ENCODE measurements at regions not wholly inside any gene's neighbourhood (a gene's known extent, or its start where the extent isn't known, plus 50 kb on each side); places are given as distances from the start of the nearest gene placed in this dataset.

DNA sequence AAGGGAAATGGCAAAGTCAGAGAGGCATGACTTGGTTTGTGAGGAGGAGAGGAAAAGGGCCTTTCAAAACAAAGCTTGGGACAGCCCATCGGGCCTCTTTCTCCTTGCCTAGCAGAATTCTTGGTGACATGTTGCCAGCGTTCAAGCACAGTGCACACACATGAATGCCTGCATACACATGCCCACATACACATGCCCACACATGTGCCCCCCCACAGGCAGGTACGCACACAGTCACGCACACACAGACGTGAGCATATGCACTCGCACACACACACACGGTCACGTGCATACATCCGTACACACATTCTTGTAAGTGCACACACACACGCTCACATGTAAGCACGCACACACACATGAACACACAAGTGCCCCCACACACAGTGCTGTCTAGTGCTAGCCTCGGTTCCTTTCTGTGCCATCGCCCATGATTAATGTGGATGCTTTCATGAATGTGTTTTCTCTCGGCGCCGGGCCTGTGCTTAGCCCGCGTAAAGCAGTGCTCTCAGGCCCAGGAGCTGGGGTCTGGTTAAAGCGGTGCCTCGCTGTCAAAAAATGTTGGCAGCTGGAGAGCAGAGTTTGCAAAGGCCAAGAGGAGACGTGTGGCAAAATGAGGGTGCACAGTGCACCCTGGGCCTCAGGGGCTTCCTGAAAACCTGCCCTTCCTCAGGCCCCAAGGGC lies 328.8 kb upstream of the DIO3 start:
- ATAC-seq (no peak), DNase-seq (ENCODE audit: low read depth, low spot score) (no peak)
- H3K36me3 ChIP-seq (ENCODE audit: control insufficient read depth, insufficient read depth, low read length): no peaks in the 10 kb centered on the region
- no peaks in the 10 kb centered on the region for H3K27me3 ChIP-seq (ENCODE audit: control insufficient read depth, insufficient read depth, low read length)
- BruUV-seq (replicated peaks): no TSS peak
- in situ Hi-C loops (cut with HindIII; ENCODE audit: low pct_unique_long_range_greater_than_20kb, low sequenced_read_pairs): no loop called here
- H3K9me3 ChIP-seq (ENCODE audit: control insufficient read depth, insufficient read depth, low read depth, low read length): no peaks in the 10 kb centered on the region
- intact Hi-C loops (cut with micrococcal nuclease; ENCODE audit: unreplicated experiment): loop anchor here (10.0 kb wide), 2 partner anchors 158 to 322 kb away; no protein-coding TSS in a partner anchor
- no peak for TF ChIP-seq TCF7L2 (IDR thresholded peaks at IDR 0.05; ENCODE audit: low read depth, low read length)
- H3K4me3 ChIP-seq (ENCODE audit: low read depth in 2 of 2, low read length in 2 of 2): no peak overlapping the region
- H3K4me1 ChIP-seq (ENCODE audit: control insufficient read depth, insufficient read depth, low read length): no peaks in the 10 kb centered on the region
- CTCF ChIA-PET: no interaction called here
- H3K27ac ChIP-seq (ENCODE audit: low read length): no peak overlapping the region
- POLR2A ChIA-PET: no interaction called here

DNA sequence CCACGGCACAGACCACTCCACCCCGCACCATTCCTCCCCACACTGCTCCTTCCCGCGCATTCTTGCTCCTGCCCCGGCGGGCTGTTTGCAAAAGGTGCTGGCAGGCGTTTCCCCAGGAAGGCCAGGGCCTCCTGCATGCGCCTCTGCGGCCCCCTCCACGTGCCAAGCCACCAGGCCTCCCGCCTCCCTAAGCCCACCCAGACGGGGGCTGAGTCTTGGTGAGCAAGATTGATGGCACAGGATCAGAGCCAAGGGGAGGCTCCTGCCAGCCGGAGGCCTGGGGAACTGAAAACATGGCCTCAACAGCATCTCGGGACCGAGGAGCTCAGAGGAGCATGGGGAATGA lies 328.3 kb upstream of the DIO3 start:
- H3K9me3 ChIP-seq (ENCODE audit: control insufficient read depth, insufficient read depth, low read depth, low read length): no peaks in the 10 kb centered on the region
- intact Hi-C loops (cut with micrococcal nuclease; ENCODE audit: unreplicated experiment): loop anchor here (10.0 kb wide), 2 partner anchors 158 to 322 kb away; no protein-coding TSS in a partner anchor
- H3K4me1 ChIP-seq (ENCODE audit: control insufficient read depth, insufficient read depth, low read length): no peaks in the 10 kb centered on the region
- H3K4me3 ChIP-seq (ENCODE audit: low read depth in 2 of 2, low read length in 2 of 2): no peak overlapping the region
- no peaks in the 10 kb centered on the region for H3K36me3 ChIP-seq (ENCODE audit: control insufficient read depth, insufficient read depth, low read length)
- no peak overlapping the region for H3K27ac ChIP-seq (ENCODE audit: low read length)
- ChIA-PET POLR2A (interaction anchor here (0.7 kb wide), 1 partner anchor 389 kb away, joined by 4 read pairs; no protein-coding TSS in a partner anchor), CTCF (no interaction called here)
- DNase-seq (ENCODE audit: low read depth, low spot score) (no peak), ATAC-seq (no peak)
- TF ChIP-seq, protein P1, sequence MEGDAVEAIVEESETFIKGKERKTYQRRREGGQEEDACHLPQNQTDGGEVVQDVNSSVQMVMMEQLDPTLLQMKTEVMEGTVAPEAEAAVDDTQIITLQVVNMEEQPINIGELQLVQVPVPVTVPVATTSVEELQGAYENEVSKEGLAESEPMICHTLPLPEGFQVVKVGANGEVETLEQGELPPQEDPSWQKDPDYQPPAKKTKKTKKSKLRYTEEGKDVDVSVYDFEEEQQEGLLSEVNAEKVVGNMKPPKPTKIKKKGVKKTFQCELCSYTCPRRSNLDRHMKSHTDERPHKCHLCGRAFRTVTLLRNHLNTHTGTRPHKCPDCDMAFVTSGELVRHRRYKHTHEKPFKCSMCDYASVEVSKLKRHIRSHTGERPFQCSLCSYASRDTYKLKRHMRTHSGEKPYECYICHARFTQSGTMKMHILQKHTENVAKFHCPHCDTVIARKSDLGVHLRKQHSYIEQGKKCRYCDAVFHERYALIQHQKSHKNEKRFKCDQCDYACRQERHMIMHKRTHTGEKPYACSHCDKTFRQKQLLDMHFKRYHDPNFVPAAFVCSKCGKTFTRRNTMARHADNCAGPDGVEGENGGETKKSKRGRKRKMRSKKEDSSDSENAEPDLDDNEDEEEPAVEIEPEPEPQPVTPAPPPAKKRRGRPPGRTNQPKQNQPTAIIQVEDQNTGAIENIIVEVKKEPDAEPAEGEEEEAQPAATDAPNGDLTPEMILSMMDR (IDR thresholded peaks at IDR 0.05): no peak
- TF ChIP-seq, protein P2, sequence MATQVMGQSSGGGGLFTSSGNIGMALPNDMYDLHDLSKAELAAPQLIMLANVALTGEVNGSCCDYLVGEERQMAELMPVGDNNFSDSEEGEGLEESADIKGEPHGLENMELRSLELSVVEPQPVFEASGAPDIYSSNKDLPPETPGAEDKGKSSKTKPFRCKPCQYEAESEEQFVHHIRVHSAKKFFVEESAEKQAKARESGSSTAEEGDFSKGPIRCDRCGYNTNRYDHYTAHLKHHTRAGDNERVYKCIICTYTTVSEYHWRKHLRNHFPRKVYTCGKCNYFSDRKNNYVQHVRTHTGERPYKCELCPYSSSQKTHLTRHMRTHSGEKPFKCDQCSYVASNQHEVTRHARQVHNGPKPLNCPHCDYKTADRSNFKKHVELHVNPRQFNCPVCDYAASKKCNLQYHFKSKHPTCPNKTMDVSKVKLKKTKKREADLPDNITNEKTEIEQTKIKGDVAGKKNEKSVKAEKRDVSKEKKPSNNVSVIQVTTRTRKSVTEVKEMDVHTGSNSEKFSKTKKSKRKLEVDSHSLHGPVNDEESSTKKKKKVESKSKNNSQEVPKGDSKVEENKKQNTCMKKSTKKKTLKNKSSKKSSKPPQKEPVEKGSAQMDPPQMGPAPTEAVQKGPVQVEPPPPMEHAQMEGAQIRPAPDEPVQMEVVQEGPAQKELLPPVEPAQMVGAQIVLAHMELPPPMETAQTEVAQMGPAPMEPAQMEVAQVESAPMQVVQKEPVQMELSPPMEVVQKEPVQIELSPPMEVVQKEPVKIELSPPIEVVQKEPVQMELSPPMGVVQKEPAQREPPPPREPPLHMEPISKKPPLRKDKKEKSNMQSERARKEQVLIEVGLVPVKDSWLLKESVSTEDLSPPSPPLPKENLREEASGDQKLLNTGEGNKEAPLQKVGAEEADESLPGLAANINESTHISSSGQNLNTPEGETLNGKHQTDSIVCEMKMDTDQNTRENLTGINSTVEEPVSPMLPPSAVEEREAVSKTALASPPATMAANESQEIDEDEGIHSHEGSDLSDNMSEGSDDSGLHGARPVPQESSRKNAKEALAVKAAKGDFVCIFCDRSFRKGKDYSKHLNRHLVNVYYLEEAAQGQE (IDR thresholded peaks at IDR 0.05; ENCODE audit: insufficient read depth in 1 of 2, low read depth in 2 of 2, low read length in 1 of 2): no peak
- H3K27me3 ChIP-seq (ENCODE audit: control insufficient read depth, insufficient read depth, low read length): no peaks in the 10 kb centered on the region
- no TSS peak for BruUV-seq (replicated peaks)
- in situ Hi-C loops (cut with HindIII; ENCODE audit: low pct_unique_long_range_greater_than_20kb, low sequenced_read_pairs): no loop called here

DNA sequence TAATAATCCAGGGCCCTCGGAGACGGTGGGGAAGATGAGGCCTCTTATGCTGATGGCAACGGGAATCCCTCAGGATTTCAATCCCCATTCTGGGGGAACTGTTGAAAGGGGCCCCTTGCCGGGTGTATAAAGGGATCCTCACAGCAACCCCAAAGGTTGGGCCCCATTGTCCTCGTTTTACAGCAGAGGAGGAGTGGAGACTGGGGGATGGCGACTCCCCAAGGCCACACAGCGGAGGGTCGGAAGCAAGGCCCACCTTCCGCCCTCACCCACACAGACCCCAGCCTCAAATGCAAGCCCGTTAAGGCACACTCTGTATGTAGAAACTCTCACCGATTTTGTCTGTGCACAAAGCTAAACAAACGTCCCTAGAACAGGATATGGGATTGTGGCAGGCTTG lies 327.9 kb upstream of the DIO3 start:
- H3K4me1 ChIP-seq (ENCODE audit: control insufficient read depth, insufficient read depth, low read length): no peaks in the 10 kb centered on the region
- no peaks in the 10 kb centered on the region for H3K27me3 ChIP-seq (ENCODE audit: control insufficient read depth, insufficient read depth, low read length)
- in situ Hi-C loops (cut with HindIII; ENCODE audit: low pct_unique_long_range_greater_than_20kb, low sequenced_read_pairs): no loop called here
- no peak overlapping the region for H3K4me3 ChIP-seq (ENCODE audit: low read depth in 2 of 2, low read length in 2 of 2)
- no peaks in the 10 kb centered on the region for H3K36me3 ChIP-seq (ENCODE audit: control insufficient read depth, insufficient read depth, low read length)
- BruUV-seq (replicated peaks): no TSS peak
- H3K9me3 ChIP-seq (ENCODE audit: control insufficient read depth, insufficient read depth, low read depth, low read length): no peaks in the 10 kb centered on the region
- intact Hi-C loops (cut with micrococcal nuclease; ENCODE audit: unreplicated experiment): loop anchor here (10.0 kb wide), 2 partner anchors 159 to 321 kb away; no protein-coding TSS in a partner anchor
- TF ChIP-seq POLR2AphosphoS5 (IDR thresholded peaks at IDR 0.05; ENCODE audit: low read depth, low read length): no peak
- TF ChIP-seq, protein P2 (IDR thresholded peaks at IDR 0.05; ENCODE audit: insufficient read depth in 1 of 2, low read depth in 2 of 2, low read length in 1 of 2): no peak
- no peak for TF ChIP-seq SIN3A (IDR thresholded peaks at IDR 0.05; ENCODE audit: borderline replicate concordance, insufficient read depth, low read depth, low read length)
- TF ChIP-seq, protein P1 (IDR thresholded peaks at IDR 0.05): no peak
- no peak for TF ChIP-seq TCF7L2 (IDR thresholded peaks at IDR 0.05; ENCODE audit: low read depth, low read length)
- H3K27ac ChIP-seq (ENCODE audit: low read length): no peak overlapping the region
- POLR2A ChIA-PET: interaction anchor here (0.7 kb wide), 1 partner anchor 389 kb away, joined by 4 read pairs; no protein-coding TSS in a partner anchor
- DNase-seq (ENCODE audit: low read depth, low spot score) (no peak), ATAC-seq (no peak)
- CTCF ChIA-PET: no interaction called here

Measured in Panc1 (cell line).